ENCODE measurements at regions not wholly inside any gene's neighbourhood (a gene's known extent, or its start where the extent isn't known, plus 50 kb on each side); places are given as distances from the start of the nearest gene placed in this dataset.

- H3K4me1 ChIP-seq = no peaks in the 10 kb centered on the region
- intact Hi-C loops (cut with DNase I; ENCODE audit: low total_unique reads) = no loop called here
- DNase-seq = no peak
- 72 to 89% (median 79%) methylated on average over 5 of the region's 5 CpGs for WGBS, 5 donors
- TF ChIP-seq EP300 (IDR thresholded peaks at IDR 0.05) = no peak
- TF ChIP-seq POLR2AphosphoS5 (IDR thresholded peaks at IDR 0.05) = no peak
- TF ChIP-seq CTCF (IDR thresholded peaks at IDR 0.05) = no peak
- TF ChIP-seq POLR2A (IDR thresholded peaks at IDR 0.05) = no peak
- H3K27ac ChIP-seq = no peak overlapping the region
- no peaks in the 10 kb centered on the region for H3K9me3 ChIP-seq
- H3K27me3 ChIP-seq = no peaks in the 10 kb centered on the region
- H3K36me3 ChIP-seq = no peaks in the 10 kb centered on the region
- H3K4me3 ChIP-seq = no peak overlapping the region
These were observed 762.1 kb upstream of the TMEM132C start for GRCh38 chr12:127504874-127505273.

DNA sequence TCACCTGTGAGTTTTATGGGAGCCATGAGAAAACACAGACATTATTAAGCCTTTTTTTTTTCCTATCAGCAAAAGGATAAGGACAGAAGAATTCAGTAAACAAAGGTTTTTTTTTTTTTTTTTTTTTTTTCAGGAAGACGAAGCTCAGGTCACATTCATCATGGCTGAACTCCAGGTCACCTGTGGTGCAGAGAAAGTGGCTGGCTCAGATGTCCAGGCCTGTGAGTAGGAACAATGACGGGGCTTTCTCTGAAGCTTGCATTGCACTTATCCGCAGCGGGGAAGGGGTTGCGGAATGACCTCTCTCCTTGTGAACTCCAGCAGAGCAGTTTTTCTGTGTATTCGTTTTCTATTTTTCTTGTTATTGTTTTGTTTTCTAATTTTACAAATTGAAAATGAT, 759.6 kb upstream of the TMEM132C start:
- TF ChIP-seq POLR2A (IDR thresholded peaks at IDR 0.05) (no peak), EP300 (IDR thresholded peaks at IDR 0.05) (no peak), CTCF (IDR thresholded peaks at IDR 0.05) (no peak), POLR2AphosphoS5 (IDR thresholded peaks at IDR 0.05) (no peak)
- Histone ChIP-seq H3K27ac (no peak overlapping the region), H3K4me1 (no peaks in the 10 kb centered on the region), H3K27me3 (no peaks in the 10 kb centered on the region), H3K4me3 (no peak overlapping the region), H3K9me3 (no peaks in the 10 kb centered on the region), H3K36me3 (no peaks in the 10 kb centered on the region)
- DNase-seq = no peak
- WGBS, 5 donors = 67 to 74% (median 71%) methylated on average over 6 of the region's 6 CpGs
- intact Hi-C loops (cut with DNase I; ENCODE audit: low total_unique reads) = no loop called here

DNA sequence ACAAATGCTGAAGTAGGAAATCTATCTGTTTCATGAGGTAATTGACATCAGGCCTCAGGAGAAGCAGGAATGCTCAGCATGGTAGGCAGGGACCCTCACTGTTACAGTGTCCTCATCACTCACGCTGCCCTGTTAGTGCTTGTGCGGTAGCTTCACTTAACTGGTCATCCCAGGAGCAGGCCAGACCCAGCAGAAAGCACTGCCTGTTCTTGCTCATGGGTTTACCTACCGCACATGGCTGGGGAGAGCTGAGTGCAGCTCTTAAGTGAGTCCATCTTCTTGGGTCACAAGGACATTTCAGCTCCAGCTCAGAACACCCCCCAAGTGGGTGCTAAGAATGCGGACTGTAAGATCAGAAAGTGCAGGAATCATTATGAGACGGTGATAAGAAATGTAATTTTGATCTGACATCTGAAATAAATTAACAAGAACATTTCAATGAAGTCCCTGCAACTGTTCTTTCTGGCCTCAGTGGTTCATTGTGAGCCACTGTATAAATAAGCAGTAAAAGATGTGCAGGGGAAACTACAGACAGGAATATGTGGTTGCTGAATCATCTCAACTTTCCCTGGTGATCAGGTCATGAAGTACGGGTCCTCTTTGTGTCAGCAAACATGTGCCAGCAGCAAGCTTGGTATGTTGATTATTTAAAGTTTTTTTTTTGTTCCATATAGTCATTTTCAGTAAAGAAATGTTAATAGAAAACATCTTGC, 757.7 kb upstream of the TMEM132C start:
- TF ChIP-seq POLR2A (IDR thresholded peaks at IDR 0.05) (no peak), CTCF (IDR thresholded peaks at IDR 0.05) (no peak), POLR2AphosphoS5 (IDR thresholded peaks at IDR 0.05) (no peak), EP300 (IDR thresholded peaks at IDR 0.05) (no peak)
- no peak for DNase-seq
- intact Hi-C loops (cut with DNase I; ENCODE audit: low total_unique reads) = no loop called here
- no peak overlapping the region for H3K4me3 ChIP-seq
- H3K27me3 ChIP-seq = no peaks in the 10 kb centered on the region
- H3K27ac ChIP-seq = no peak overlapping the region
- 80 to 89% (median 87%) methylated on average over 6 of the region's 6 CpGs for WGBS, 5 donors
- no peaks in the 10 kb centered on the region for H3K4me1 ChIP-seq
- no peaks in the 10 kb centered on the region for H3K9me3 ChIP-seq
- no peaks in the 10 kb centered on the region for H3K36me3 ChIP-seq

- TF ChIP-seq POLR2A (IDR thresholded peaks at IDR 0.05) = no peak
- no peak for TF ChIP-seq POLR2AphosphoS5 (IDR thresholded peaks at IDR 0.05)
- TF ChIP-seq CTCF (IDR thresholded peaks at IDR 0.05) = no peak
- TF ChIP-seq EP300 (IDR thresholded peaks at IDR 0.05) = no peak
- no peaks in the 10 kb centered on the region for H3K4me1 ChIP-seq
- intact Hi-C loops (cut with DNase I; ENCODE audit: low total_unique reads) = no loop called here
- WGBS, 5 donors = 44 to 57% (median 47%) methylated on average over 2 of the region's 2 CpGs
- H3K27ac ChIP-seq = no peak overlapping the region
- H3K9me3 ChIP-seq = no peaks in the 10 kb centered on the region
- no peaks in the 10 kb centered on the region for H3K36me3 ChIP-seq
- DNase-seq = no peak
- H3K27me3 ChIP-seq = no peaks in the 10 kb centered on the region
- no peak overlapping the region for H3K4me3 ChIP-seq
These were observed 751.0 kb upstream of the TMEM132C start for GRCh38 chr12:127515941-127516340.

Data from stomach (tissue), 8 donors.